ENCODE measurements at regions not wholly inside any gene's neighbourhood (a gene's known extent, or its start where the extent isn't known, plus 50 kb on each side); places are given as distances from the start of the nearest gene placed in this dataset.

- no peak for TF ChIP-seq NRF1 (IDR thresholded peaks at IDR 0.05; ENCODE audit: low read depth, low read length)
- TF ChIP-seq E2F6 (IDR thresholded peaks at IDR 0.05): no peak
- TF ChIP-seq CBX8 (IDR thresholded peaks at IDR 0.05; ENCODE audit: borderline replicate concordance, low read depth, low read length): no peak
- no peak for TF ChIP-seq RXRA (IDR thresholded peaks at IDR 0.05; ENCODE audit: insufficient read depth, low read depth, low read length)
- TF ChIP-seq TEAD4 (IDR thresholded peaks at IDR 0.05; ENCODE audit: low read depth, low read length): no peak
These were observed 255.1 kb downstream of the HS3ST3A1 start (continued) for GRCh38 chr17:13346592-13346991.
